SKM-1 (cell line): ENCODE measurements at regions not wholly inside any gene's neighbourhood (a gene's known extent, or its start where the extent isn't known, plus 50 kb on each side); places are given as distances from the start of the nearest gene placed in this dataset.

Experiments used
- DNase-seq: peaks from one replicate; lab custom pipeline; 2025; ENCODE audit not compliant: unreplicated experiment; lab: John Stamatoyannopoulos, UW

DNA sequence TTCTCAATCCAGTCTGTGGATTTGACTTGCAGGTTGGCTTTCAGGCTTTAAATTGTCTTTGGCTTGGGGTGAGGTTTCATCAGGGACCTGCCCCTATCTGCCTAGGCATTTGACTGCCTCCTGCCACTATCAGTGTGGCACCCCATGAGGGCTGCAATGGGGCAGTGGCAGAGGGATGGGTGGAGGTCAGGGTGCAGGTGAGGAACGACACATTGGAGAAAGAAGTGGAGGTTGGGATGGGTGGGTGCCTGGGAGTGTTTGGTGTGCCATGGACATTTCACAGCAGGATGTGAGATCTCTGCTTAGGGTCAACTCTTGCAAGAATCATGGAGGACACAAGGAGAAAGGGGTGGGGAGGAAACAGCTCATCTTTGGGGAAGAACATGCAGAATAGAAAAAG, 625.1 kb downstream of the PTPRU start:
- DNase-seq: no peak

DNA sequence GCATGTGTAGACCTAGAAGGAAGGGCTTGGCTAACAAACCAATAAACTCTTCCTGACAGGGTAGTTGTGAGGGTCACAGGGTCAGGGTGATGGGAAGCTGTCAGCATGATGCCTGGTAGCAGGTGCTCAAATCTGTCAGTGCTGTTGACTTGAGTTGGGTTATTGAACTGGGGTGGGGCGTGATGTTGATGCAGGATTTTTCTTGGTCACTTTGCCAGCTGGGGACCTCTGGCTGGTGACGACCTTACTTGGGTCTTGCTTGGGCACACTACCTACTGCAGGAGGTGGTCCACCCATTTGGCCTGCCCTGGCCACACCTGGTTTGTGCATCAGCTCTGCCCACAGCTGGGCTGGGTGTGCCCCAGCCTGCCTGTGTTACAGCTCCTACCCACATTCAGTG, 624.4 kb downstream of the PTPRU start:
- DNase-seq: no peak

DNA sequence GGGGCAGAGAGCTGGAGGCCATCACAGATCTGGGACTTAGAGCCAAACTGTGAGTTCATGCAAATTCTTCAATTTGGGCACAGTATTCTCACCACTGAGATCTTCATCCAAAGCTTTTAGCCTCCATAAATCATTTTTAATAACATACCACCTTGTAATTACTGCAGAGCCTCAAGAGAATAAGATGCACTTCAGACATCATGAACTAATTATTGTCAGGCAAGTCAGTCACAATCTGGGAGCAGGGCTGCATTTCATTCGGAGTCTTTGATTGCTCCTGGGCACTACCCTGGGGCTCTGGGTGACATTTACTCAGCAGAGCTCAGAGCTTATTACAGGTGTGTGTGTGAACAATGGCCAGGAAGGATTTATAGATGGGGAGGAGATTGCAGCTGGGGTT, 623.7 kb downstream of the PTPRU start:
- no peak for DNase-seq

DNA sequence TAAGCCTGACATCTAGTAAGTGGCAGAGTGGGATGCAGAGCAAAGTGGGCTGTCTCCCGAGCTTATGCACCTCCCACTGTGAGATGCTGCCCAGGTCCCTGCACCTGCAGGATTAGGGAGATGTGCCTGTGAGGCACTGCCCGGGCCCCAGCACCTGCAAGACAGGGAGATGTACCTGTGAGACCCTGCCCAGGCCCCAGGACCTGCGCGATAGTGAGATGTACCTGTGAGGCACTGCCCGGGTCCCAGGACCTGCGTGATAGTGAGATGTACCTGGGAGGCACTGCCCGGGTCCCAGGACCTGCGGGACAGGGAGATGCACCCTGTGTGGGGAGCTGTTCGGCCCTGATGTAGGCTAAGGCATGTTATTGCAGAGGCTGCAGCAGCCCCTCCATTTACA, 622.8 kb downstream of the PTPRU start:
- DNase-seq: no peak

DNA sequence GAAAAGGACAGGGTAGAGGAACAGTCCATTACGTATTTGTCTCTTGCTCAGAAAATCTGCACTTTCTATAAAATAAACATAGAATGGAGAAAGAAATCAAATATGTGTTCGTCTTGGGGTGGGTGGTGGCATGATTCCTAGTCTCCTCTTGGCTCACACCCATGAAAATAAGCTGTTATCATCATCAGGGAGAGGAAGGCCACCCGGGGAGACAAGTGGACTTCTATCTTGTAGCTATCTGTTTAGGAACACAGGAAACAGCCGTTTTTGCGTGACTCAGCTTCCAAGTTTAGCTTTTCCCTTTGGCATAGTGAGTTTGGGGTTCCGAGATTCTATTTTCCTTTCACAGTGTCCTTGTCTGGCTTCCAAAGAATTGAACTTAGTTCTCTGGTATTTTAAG, 622.3 kb downstream of the PTPRU start:
- DNase-seq: no peak

DNA sequence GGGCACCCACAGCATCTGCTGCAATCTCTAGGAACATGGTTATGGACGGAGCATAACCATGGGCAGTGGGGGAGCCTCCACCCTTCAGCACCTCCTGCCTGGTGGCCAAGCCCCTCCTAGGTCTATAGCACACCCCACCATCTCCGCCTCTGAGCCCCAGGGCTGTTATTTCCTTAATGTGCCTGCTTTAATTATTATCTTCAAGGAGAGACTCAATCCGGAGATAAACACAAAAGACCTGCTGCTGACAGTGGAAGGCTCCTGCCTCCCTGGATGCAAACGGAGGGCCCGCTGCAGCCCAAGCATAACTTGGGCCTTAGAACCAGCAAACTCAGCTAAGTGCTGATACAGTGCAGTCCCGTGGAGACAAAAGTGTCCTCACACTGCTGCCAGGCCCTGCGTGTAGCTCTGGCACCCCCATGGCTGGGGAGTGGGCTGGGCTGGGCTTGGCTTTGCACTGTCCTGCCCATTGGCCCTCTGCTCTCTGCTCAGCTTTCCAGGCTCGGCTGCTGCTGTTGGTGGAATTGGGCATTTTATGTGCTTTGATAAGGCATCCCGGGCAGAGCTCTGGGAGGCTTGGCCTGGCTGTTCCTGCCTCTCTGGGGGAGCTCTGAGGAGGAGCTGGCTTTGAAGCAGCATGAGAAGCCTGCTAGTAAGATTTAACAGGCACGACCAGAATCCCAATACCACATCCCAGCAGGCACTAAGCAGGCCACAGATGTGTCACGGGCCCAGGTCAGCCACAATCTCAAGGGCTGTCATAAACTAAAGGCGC, 620.2 kb downstream of the PTPRU start:
- DNase-seq: no peak

DNA sequence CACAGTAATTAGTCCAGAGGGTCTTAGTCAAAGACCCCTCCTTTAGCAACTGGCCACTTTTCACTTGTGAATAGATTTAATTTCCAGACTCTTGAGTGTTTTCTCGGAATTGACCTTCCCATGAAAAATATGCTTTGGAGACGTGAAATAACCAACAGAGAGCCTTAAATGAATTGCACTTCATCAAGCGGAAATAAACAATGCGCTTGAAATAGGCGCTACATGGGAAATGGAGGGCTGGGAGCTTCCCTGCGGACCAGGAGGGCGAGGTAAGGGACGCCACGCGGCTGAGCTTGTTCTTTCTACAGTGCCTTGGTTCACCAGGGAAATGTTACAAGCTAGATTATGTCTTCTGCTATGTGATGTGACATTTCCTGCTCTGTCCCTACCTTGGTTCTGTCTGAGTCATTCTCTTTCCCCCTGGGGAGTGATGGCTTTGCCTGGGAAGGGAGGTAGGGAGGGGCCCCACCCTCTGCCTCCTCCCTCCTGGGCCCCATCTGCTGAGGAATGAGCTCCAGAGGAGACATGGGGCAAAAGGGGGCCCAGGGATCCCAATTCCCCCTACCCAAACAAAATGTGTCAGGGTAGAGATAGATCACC, 619.3 kb downstream of the PTPRU start:
- DNase-seq: no peak

DNA sequence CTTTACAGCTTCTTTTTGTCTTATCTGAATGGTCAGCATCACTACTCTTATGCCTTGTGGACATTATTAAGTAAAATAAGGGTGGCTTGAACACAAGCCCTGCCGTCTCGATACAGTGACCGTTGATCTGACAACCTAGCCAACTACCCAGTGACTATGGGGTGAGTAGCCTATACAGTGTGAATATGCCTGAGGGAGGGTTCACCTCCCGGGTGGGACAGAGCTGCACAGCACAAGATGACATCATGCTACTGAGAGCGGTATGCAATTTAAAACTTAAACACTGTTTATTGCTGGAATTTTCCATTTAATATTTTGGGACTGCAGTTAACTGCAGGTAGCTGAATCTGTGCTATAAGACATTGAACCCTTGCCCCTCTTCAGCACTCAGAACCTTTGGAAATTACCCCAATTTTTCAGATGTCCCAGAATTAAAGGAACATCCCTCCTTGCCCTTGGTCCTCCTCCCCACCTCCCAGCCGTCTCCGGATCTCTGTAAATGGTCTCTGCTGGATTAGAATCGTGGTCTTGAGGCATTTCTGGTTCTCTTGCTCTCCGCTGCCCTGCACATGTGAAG, 618.5 kb downstream of the PTPRU start:
- no peak for DNase-seq

DNA sequence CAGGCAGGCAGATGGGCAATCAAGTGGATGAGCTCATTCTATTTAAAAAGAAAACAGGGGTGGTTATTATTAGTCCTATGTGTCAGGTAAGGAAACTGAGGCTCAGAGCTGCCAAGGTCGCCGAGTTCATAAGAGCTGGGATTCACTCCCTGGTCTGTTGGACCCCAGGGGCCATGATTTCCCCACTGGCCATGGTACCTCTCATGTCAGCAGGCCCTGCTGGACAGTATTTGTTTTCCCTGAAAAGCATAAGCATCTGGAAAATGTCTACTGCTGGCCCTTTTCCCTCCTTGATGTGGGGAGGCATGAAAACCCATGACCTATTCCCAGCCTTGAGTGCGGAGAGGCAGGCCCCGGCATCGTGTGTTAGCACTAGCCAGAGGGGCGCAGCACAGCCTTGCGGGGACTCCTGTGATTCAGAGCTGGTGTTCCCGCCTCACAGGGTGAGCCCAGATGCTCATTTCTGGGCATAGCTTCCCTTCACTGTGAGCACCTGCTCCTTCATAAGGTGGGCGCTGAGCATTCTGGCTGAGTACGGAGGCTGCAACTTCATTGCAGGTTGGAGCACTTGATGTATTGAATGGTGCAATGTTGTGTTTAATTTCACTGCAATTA, 617.5 kb downstream of the PTPRU start:
- DNase-seq: no peak

DNA sequence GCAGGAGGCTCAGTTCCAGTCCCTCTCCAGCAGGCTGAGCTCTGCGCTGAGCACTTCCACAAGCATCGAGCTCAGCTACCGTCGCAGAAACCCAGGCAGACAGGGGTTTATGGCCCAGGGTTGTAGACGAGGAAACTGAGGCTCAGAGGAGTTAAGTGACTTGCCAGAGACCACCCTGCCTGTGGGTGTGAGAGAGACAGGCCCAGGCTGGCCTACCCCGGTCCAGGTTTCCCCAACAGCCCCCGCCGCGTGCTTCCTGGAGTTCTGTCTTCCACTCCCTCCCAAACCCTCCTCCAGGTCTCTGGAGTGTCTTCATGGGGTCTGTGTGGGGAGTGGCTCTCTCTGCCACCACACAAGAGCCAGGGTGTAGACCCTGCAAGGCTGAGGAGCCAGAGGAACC, 615.9 kb downstream of the PTPRU start:
- no peak for DNase-seq

DNA sequence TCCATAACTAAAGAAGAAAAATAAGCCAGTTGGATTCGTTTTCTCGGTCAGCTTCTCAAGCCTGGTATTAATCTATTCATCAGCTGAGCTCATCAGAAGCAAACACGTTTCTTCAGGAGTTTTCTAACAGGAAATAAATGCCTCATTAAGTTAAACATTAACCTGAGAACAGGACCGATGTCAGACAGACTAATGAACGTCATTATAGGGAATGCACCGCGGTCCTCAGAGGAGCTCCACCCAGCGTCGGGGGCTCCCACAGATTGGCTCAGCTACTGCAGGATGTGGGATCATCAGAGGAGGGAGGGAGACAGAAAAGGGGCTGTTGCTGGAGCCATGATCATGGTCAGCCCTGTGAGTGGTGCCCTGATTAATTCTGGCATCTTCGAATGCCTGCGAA, 615.4 kb downstream of the PTPRU start:
- no peak for DNase-seq

DNA sequence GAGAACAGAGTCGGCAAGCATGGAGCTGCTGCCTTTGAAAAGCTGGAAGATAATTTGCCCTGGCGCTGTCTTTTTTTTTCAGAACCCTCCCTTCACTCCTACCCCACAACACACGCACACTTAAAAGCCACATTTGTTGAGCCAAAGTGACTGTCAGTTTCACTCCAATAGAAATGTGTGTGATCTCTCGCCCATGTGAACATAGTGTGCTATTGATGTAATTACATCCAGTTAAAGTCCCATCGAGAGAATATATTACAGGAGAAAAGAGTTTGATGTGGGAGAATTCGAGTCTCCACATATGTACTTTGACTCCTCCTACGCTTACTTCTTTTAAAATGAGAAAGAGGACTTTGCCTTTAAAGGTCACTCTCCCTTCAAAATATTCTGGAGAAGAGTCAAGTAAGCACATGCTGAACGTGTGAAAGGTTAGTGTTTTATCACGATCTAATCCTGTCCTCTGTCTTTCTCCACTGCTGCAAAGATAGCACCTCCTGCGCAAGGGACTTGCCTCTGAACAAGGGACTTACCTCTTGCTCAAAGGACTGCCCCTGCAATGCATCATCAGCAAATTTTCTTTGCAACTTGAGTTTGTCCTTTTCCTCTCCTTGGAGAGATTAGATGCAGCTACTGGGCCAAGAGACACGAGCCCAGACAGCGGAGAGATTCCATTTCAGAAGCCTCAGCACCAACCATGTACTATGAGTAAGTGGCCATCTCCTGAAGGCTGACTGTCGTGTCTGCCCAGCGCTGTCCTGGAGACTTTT, 613.9 kb downstream of the PTPRU start:
- no peak for DNase-seq

DNA sequence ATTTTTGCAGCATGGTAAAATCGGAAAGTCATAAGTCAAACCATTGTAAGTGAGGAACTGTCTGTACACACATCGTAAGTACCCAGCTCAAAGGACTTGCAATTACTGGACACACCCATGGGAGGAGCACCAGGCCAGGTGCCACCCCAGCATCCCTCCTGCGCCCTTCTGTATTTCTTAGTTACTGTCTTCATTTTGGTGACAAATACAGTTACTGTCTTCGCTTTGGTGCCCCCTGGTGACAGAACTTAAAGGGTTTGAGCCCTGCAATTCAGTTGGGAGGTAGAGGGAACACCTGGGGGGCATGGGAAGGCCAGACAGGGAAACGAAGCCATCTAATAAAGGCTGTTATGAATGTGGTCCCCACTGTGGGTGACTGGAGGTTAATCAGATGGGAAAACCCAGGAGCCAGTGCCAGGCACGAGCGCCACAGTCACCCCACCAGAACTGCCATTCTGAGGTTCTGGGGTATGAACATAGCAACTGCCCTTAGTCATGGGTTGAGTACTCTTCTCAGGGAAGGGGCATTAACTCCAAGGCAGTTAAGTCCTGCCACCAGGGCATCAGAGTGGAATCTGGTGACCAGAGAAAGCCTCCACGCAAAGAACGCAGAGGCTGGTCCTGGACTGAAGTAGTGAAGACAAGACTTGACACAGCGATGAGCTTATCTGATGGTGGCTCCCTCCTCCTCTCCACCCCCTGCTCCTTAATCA, 612.9 kb downstream of the PTPRU start:
- DNase-seq: peak; percentile 7

DNA sequence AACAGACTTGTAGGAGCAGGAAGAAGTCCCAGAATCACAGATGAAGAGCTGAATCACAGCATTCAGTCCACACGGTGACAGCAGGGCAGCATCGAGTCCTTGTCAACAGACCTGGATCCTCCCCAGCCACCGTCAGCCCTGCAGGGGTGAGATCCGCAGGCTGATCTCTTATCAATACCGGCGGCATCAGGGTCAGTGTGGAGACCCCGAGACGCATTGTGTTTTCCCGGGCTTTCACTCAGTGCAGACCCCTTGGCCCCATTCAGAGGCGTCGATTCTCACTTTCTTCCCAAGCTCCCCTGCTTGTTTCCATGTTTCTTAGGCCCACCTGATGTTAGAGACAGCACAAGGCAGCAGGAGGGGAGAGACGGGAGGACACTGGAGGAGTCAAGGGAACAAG, 609.6 kb downstream of the PTPRU start:
- DNase-seq: no peak

DNA sequence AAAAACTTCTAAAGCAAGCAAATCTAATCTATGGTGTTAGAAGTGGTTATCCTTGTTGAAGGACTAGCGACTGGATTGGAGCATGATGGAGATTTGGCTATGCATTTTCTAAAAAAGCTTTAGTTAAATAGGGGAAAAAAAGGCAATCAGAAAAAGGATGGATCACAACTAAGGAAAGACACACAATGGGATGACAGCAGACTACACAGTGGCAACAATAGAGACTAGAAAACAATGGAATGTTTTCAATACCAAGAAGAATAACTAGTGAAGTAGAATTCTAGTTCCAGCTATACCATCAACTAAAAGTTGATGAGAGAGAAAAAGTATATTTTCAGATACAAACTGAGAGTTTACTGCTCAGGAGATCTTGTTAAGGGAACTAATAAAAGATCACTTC, 605.8 kb downstream of the PTPRU start:
- DNase-seq: no peak

DNA sequence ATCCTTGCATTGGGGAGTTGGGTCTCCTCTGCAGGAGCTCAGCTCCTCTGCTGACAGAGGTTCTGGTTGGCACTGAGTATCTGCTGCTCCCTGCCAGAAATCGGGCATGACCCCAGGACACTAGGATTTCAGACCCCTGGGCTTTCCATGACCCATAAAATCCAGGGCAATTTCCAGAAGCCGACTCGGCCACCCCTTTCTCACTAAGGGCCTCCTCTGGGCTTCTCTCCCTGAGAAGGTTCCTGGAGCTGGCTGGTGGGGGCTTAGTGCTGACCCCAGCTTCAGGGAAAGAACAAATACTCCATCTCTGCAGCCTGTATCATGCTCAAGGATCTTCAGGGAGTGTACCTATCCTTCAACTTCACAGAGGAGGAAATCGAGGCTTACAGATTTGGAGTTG, 603.4 kb downstream of the PTPRU start:
- DNase-seq: no peak

DNA sequence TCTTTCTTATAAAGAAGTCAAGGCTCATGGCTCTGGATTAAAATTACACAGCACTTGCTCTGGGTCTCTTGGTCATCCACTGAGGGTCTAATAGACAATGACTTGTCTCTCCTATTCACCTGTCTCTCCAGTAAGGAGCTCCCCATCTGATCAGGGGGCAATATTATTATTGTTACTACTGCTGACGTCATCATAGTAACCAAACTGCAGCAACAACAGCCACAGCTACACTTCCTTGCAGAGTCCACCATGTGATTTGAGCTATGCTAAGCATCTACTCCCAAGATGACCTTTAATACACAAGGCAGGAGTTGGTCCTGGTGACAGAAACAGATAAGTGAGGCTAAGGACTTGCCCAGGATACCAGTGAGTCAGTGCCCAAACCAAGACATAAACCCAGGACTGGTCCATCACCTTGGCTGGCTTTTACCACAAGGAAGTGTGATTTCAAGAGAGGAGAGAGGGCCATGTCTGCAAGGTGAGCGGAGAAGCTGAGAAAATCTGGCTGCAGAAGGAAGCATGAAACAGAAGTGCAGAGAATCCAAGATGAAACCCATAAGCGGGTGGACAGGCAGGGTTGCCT, 602.5 kb downstream of the PTPRU start:
- no peak for DNase-seq

DNA sequence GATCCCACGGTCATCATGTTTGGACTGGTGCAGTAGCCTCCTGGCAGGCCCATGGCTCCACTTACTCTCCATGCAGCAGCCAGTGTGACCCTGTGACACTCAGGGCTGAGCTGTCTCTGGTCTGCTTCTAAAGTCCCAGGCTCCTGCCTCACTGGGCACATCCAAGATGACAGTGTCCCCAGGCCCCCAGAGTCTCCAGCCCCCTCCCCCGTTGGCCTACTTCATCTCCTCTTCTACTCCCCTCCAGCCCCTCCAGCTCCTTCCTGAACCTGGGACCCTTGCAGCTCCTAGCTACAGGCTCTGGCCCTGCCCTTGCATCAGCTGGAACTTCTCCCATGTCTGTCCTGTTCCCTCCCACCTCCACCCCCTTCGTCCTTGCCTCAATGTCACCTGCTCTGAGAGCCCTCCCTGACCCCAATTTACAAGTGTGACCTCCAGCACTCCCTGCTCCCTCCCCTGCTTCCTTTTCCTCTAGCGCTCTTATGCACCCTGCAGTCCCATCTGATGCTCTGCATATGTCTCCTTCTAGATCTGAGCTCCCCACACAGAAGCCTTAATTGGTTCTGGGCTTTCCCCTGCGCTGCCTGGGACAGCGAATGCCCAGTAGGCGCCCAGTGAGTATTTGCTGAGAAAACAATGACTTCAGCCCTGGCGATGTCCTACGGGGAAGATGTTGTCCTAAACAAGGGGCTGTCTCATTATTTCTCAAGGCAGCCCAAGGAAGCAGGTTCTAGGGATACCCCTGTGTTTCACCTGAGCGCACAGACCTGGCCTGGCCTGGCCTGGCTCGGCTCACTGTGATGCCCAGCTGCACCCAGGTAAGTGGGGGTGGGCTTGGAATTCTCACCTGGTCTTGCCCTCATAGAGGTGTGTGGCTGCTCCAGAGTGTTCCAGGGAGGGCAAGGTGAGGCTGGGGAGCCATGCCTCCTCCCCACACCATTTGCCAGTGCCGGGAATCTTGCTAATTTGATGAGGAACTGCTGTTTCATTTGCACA, 600.6 kb downstream of the PTPRU start:
- DNase-seq: no peak

DNA sequence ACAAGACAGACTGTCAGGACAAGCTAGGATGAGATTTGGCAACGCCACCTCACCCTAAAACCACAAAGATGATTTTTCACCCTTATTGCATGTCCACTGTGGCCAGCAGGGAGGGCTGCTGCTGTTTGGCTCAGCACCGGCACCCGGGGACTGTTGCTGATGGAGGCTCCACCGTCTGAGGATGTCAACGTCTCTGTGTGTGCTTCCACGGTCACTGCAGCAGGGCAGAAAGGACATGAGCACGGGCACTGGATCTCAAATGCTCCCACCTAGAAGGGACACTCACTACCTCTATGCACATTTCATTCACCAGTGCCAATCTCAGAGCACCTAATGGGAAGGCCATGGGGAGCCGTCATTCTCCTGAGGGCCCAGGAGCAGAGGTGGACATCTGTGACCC, 599.6 kb downstream of the PTPRU start:
- no peak for DNase-seq
